MM.1S (cell line): ENCODE measurements at regions not wholly inside any gene's neighbourhood (a gene's known extent, or its start where the extent isn't known, plus 50 kb on each side); places are given as distances from the start of the nearest gene placed in this dataset.

Experiments used
- CTCF ChIP-seq: fragments of 300-600 bp; sonication (generic); IDR thresholded peaks from 2 replicates; pipeline ENCODE4 v1.5.1; 2016; ENCODE audit warnings: antibody characterized with exemption, low read length, mixed read lengths
- EZH2 ChIP-seq: fragments of 300-600 bp; sonication (generic); optimal IDR thresholded peaks from 2 replicates; pipeline ENCODE3; 2017; ENCODE audit warnings: low read depth, mild to moderate bottlenecking, antibody characterized with exemption, low read length, mixed read lengths

DNA sequence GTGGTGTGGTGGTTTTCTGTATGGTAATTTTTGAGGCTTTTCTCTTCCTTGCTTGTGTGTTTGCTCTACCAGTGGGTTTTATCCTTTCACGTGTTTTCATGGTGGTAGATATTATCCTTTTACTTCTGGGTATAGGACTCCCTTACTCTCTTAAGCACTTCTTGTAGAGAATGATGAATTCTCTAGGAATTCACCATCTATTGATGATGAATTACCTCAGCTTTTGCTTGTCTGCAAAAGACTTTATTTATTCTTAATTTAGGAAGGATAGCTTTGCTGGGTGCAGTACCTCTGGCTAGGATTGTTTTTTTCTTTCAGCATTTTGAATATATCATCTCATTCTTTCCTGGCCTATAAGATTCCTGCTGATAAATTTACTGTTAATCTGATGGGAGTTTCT lies 415.3 kb downstream of the PDGFC start:
- TF ChIP-seq CTCF: no peak
- no peak for TF ChIP-seq EZH2
